Lower leg skin (tissue), 4 donors: ENCODE measurements at regions not wholly inside any gene's neighbourhood (a gene's known extent, or its start where the extent isn't known, plus 50 kb on each side); places are given as distances from the start of the nearest gene placed in this dataset.

Experiments used
- DNase-seq, 2 donors: peaks; one replicate each; pipeline ENCODE4 v3.0.0-alpha.2; 2019; ENCODE audit warnings: low spot score in 2 of 2
- H3K4me3 ChIP-seq: fragments of 200-600 bp; sonication (generic); 2 replicates; pipeline ENCODE4 v1.5.1; 2017; ENCODE audit warnings: mild to moderate bottlenecking, low read depth; ENCODE audit not compliant: poor library complexity, severe bottlenecking
- POLR2A ChIP-seq, 2 donors: fragments of 450-650 bp; IDR thresholded peaks; one replicate each; pipeline ENCODE4 v1.6.1; 2016 to 2017; ENCODE audit warnings: antibody characterized with exemption in 2 of 2, mild to moderate bottlenecking in 1 of 2, moderate library complexity in 1 of 2
- WGBS, 2 donors: methylation state at CpG; one replicate each; pipeline ENCODE4 v1.1.5; 2018; 5-methylcytosine and 5-hydroxymethylcytosine counted together
- intact Hi-C: fragments of 100-400 bp; cut with DNase I; formaldehyde crosslinking; loops from one replicate; pipeline ENCODE4 v1.15.0; 2023; ENCODE audit warnings: low total_unique reads
- TF ChIP-seq, protein P1 (sequence below), 3 donors: fragments of 450-650 bp; IDR thresholded peaks; one replicate each; pipeline ENCODE4 v1.5.1; 2016; ENCODE audit warnings: antibody characterized with exemption in 3 of 3, mild to moderate bottlenecking in 3 of 3, moderate library complexity in 2 of 3

DNA sequence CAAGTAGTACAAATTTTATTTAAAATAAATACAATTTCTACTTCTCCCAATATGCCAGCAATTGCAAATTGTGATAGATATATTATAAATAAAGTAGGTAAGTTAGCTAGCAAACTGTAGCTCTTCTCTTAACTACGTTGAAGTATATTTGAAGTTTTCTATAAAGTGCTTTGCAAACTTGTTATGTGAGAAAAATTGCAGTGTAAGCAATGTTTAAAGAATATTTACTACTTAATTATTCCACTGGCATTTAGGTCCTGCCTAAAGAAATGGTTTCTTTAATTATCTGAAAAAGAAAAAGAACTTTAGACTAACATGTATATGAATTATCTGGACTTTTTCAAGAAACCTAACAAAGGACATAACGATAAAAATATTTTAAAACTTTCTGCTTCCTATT is 1350.0 kb upstream of the CDH9 start:
- 67 to 68% methylated on average over 2 of the region's 2 CpGs for WGBS, 2 donors

DNA sequence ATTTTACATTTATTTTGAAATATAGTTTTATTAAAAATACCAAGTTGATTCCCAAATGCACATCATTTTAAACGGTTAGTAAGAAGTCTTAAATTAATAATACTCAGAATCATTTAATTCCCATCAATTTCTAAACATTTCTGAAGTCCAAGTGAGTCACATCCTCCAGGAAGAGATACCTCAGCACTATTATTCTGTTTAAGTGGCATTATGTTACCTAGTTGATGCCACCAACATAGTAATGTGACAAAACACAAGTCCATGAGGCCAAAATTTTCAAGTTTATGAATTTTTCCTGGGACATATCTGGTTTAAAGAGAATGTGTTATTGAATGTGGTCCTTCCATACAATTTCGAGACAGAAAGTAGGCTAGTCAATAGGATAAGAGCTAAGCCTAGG is 1348.3 kb upstream of the CDH9 start:
- no peak overlapping the region for H3K4me3 ChIP-seq
- intact Hi-C loops, result no loop called here
- DNase-seq, result no peak
- TF ChIP-seq, protein P1, sequence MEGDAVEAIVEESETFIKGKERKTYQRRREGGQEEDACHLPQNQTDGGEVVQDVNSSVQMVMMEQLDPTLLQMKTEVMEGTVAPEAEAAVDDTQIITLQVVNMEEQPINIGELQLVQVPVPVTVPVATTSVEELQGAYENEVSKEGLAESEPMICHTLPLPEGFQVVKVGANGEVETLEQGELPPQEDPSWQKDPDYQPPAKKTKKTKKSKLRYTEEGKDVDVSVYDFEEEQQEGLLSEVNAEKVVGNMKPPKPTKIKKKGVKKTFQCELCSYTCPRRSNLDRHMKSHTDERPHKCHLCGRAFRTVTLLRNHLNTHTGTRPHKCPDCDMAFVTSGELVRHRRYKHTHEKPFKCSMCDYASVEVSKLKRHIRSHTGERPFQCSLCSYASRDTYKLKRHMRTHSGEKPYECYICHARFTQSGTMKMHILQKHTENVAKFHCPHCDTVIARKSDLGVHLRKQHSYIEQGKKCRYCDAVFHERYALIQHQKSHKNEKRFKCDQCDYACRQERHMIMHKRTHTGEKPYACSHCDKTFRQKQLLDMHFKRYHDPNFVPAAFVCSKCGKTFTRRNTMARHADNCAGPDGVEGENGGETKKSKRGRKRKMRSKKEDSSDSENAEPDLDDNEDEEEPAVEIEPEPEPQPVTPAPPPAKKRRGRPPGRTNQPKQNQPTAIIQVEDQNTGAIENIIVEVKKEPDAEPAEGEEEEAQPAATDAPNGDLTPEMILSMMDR (IDR thresholded peaks at IDR 0.05), result no peak
- no peak for TF ChIP-seq POLR2A (IDR thresholded peaks at IDR 0.05)
- WGBS, 2 donors, result 41 to 70% methylated on average over 2 of the region's 2 CpGs

More for the DNA sequence above, 1350.0 kb upstream of the CDH9 start:
- TF ChIP-seq, protein P1 (IDR thresholded peaks at IDR 0.05), result no peak
- no peak for TF ChIP-seq POLR2A (IDR thresholded peaks at IDR 0.05)
- intact Hi-C loops, result no loop called here
- H3K4me3 ChIP-seq, result no peak overlapping the region
- DNase-seq, result no peak

DNA sequence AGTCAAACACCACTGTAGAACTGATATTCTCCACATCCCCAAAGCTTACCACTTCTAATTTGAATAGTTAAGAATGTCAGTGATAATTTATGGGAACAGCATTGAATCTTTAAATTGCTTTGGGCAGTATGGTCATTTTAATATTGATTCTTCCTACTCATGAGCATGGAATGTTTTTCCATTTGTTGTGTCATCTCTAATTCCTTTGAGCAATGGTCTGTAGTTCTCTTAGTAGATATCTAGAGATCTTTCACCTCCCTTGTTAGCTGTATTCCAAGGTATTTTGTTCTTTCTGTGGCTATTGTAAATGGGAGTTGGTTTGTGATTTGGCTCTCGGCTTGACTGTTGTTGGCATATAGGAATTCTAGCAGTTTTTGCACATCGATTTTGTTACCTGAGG is 1341.8 kb upstream of the CDH9 start:
- no peak for TF ChIP-seq POLR2A (IDR thresholded peaks at IDR 0.05)
- TF ChIP-seq, protein P1 (IDR thresholded peaks at IDR 0.05), result no peak
- H3K4me3 ChIP-seq, result no peak overlapping the region
- 88 to 92% methylated on average over 2 of the region's 2 CpGs for WGBS, 2 donors
- no peak for DNase-seq
- intact Hi-C loops, result no loop called here

DNA sequence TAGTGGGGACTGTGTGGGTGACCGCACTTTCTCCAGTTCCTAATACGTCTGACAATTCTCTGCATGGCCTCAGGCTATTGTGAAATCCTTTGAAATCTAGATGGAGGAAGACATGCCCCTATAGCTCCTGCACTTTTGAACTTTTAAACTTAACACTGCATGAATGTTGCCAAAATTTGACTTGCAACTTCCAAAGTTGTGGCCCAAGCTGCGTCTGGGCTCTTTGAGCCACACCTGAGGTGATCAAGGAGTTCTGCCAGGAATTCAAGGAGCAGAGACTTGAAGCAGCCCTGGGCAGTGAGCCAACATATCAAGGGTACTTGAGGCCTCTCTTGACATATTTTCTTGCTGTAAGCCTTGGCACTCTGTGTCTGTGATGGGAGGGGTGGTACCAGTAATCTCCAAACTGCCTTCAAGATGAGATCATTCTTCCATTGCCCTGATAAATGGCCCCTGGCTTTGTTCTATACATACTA is 1336.1 kb upstream of the CDH9 start:
- no peak for DNase-seq
- 47 to 51% methylated on average over 3 of the region's 3 CpGs for WGBS, 2 donors
- no peak overlapping the region for H3K4me3 ChIP-seq
- TF ChIP-seq POLR2A (IDR thresholded peaks at IDR 0.05), result no peak
- TF ChIP-seq, protein P1 (IDR thresholded peaks at IDR 0.05), result no peak
- intact Hi-C loops, result no loop called here

DNA sequence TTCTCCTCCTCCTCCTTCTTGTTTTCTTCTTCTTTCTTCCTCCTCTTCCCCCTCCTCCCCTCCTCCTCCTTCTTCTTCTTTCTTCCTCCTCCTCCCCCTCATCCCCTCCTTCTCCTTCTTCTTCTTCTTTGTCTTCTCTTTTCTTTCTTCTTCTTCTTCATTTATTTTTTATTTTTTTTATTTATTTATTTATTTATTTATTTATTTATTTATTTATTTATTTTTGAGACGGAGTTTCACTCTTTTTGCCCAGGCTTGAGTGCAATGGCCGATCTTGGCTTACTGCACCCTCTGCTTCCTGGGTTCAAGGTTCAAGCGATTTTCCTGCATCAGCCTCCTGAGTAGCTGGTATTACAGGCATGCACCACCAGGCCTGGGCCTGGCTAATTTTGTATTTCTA is 1332.5 kb upstream of the CDH9 start:
- H3K4me3 ChIP-seq, result no peak overlapping the region
- 63 to 77% methylated on average over 3 of the region's 3 CpGs for WGBS, 2 donors
- no peak for DNase-seq
- intact Hi-C loops, result no loop called here
- TF ChIP-seq, protein P1 (IDR thresholded peaks at IDR 0.05), result no peak
- TF ChIP-seq POLR2A (IDR thresholded peaks at IDR 0.05), result no peak

DNA sequence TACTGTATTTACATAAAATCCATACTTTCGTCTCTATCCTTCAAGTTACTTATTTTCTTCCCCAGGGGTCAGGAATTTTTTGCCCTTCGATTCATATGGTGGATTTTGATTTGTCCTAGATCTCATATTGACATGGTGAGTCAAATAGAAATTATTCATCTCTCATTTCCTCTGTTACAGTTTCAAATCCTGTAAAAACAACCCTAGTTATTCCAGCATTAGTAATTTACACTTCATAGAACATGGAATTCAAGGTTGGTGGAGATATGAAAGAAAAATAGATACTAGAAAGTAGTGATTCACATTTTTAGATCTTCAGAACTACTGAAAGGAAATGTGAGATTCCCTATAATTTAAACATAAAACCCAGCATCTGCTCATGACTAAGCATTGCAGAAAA is 1331.0 kb upstream of the CDH9 start:
- H3K4me3 ChIP-seq, result no peak overlapping the region
- TF ChIP-seq, protein P1 (IDR thresholded peaks at IDR 0.05), result no peak
- TF ChIP-seq POLR2A (IDR thresholded peaks at IDR 0.05), result no peak
- no peak for DNase-seq
- 75 to 88% methylated on average over 2 of the region's 2 CpGs for WGBS, 2 donors
- intact Hi-C loops, result no loop called here
